ENCODE measurements at regions not wholly inside any gene's neighbourhood (a gene's known extent, or its start where the extent isn't known, plus 50 kb on each side); places are given as distances from the start of the nearest gene placed in this dataset.

DNA sequence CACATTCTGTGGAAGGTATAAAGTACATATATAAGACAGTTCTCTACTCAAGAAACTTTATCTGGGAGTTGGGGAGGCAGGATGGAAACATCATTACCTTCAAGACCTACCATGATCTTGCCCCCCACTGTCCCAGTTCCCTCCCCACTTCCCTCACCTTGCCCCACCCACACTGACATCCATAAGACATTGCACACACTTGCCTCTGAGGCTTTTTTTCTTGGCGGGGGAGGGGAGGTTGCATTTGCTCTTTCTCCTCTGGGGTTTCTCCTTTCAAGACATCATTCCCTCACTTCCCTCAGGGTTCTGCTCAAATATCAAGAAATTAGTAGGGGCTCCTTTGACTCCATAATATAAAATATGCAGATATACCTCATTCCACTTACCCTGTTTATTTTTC, 276.0 kb downstream of the ARL4A start:
- TF ChIP-seq FOXP2 (optimal IDR thresholded peaks at IDR 0.05; ENCODE audit: control extremely low read depth, extremely low read length, insufficient read depth): no peak
- TF ChIP-seq EZH2 (IDR thresholded peaks at IDR 0.05): no peak
- no peak for TF ChIP-seq POLR2AphosphoS5 (IDR thresholded peaks at IDR 0.05; ENCODE audit: borderline replicate concordance, low read depth, low read length)
